IMR-90 (cell line): ENCODE measurements at regions not wholly inside any gene's neighbourhood (a gene's known extent, or its start where the extent isn't known, plus 50 kb on each side); places are given as distances from the start of the nearest gene placed in this dataset.

Experiments used
- ATAC-seq: fragments of 200-7000 bp; cut with Tn5 transposase; 2 replicates; pipeline ENCODE4 v1.9.1; 2020; ENCODE audit warnings: low read depth, mild to moderate bottlenecking, moderate library complexity
- BruUV-seq: library from RNA; stranded (reverse); fragments of 400-500 nt; replicated peaks from 2 replicates; lab custom pipeline; 2021; lab: Mats Ljungman, UMichigan
- CTCF ChIA-PET: fragments of 300-600 bp; formaldehyde crosslinking; extraction: SDS; loops from one replicate; lab custom pipeline; 2021; ENCODE audit warnings: antibody characterized with exemption; lab: Yijun Ruan, JAX
- POLR2A ChIA-PET: fragments of 300-600 bp; sonication (Branson Sonifier 250); formaldehyde crosslinking; loops from one replicate; lab custom pipeline; 2022; ENCODE audit warnings: antibody characterized with exemption; ENCODE audit not compliant: unreplicated experiment; lab: Charles Lee
- DNase-seq: peaks from one replicate; pipeline ENCODE4 v3.0.0; 2013
- H2AFZ ChIP-seq: replicated peaks from 2 replicates; pipeline ENCODE3; 2013; ENCODE audit warnings: low read length, mild to moderate bottlenecking; ENCODE audit not compliant: poor library complexity
- H2AK5ac ChIP-seq: 2 replicates; pipeline ENCODE4 v1.6.1; 2013; ENCODE audit warnings: low read depth, low read length, inconsistent platforms
- H2AK9ac ChIP-seq: replicated peaks from 2 replicates; pipeline ENCODE3; 2013; ENCODE audit warnings: mild to moderate bottlenecking, low read depth, low read length, moderate library complexity; ENCODE audit not compliant: poor library complexity
- H2BK120ac ChIP-seq: 2 replicates; pipeline ENCODE4 v1.6.1; 2013; ENCODE audit warnings: low read depth, low read length, inconsistent platforms
- H2BK15ac ChIP-seq: 3 replicates; pipeline ENCODE4 v1.6.1; 2013; ENCODE audit warnings: low read depth, low read length, inconsistent platforms
- H2BK20ac ChIP-seq: 2 replicates; pipeline ENCODE4 v1.6.1; 2013; ENCODE audit warnings: low read depth, mild to moderate bottlenecking, inconsistent platforms, low read length, moderate library complexity
- H2BK5ac ChIP-seq: 2 replicates; pipeline ENCODE4 v1.6.1; 2013; ENCODE audit warnings: mild to moderate bottlenecking, low read depth, low read length, inconsistent platforms; ENCODE audit not compliant: poor library complexity, severe bottlenecking
- H3K14ac ChIP-seq: replicated peaks from 2 replicates; pipeline ENCODE4 v1.6.1; 2013; ENCODE audit warnings: low read depth, low read length, inconsistent platforms
- H3K18ac ChIP-seq: 2 replicates; pipeline ENCODE4 v1.6.1; 2013; ENCODE audit warnings: low read depth, low read length, control low read depth
- H3K23ac ChIP-seq: 2 replicates; pipeline ENCODE4 v1.6.1; 2013; ENCODE audit warnings: low read depth, low read length, inconsistent platforms
- H3K27ac ChIP-seq: 2 replicates; pipeline ENCODE4 v1.5.1; 2013; ENCODE audit warnings: mild to moderate bottlenecking, control low read depth, low read length; ENCODE audit not compliant: insufficient read depth
- H3K27me3 ChIP-seq: 2 replicates; pipeline ENCODE4 v1.6.1; 2013; ENCODE audit warnings: low read length; ENCODE audit not compliant: control insufficient read depth, insufficient read depth
- H3K36me3 ChIP-seq: 2 replicates; pipeline ENCODE4 v1.6.1; 2013; ENCODE audit warnings: low read length, mixed read lengths; ENCODE audit not compliant: control insufficient read depth, insufficient read depth
- H3K4ac ChIP-seq: 2 replicates; pipeline ENCODE4 v1.6.1; 2013; ENCODE audit warnings: low read depth, low read length, inconsistent platforms
- H3K4me1 ChIP-seq: 2 replicates; pipeline ENCODE4 v1.6.1; 2013; ENCODE audit warnings: low read length, mixed read lengths; ENCODE audit not compliant: control insufficient read depth, insufficient read depth
- H3K4me2 ChIP-seq: 2 replicates; pipeline ENCODE4 v1.6.1; 2013; ENCODE audit warnings: low read depth, mild to moderate bottlenecking, control low read depth, low read length, moderate library complexity
- H3K4me3 ChIP-seq: 2 replicates; pipeline ENCODE4 v1.5.1; 2013; ENCODE audit warnings: low read depth, mild to moderate bottlenecking, control low read depth, low read length, moderate library complexity; ENCODE audit not compliant: insufficient read depth
- H3K56ac ChIP-seq: 2 replicates; pipeline ENCODE4 v1.6.1; 2013; ENCODE audit warnings: low read length, inconsistent platforms; ENCODE audit not compliant: insufficient read depth; ENCODE audit errors: extremely low read depth
- H3K79me1 ChIP-seq, 2 experiments: 2 replicates each; pipeline ENCODE4 v1.6.1; 2013; ENCODE audit warnings: low read length in 2 of 2, inconsistent platforms in 1 of 2, low read depth in 1 of 2
- H3K9ac ChIP-seq: 2 replicates; pipeline ENCODE4 v1.6.1; 2013; ENCODE audit warnings: low read depth, low read length, control low read depth
- H3K9me1 ChIP-seq: 2 replicates; pipeline ENCODE4 v1.6.1; 2013; ENCODE audit warnings: low read length, inconsistent platforms; ENCODE audit not compliant: insufficient read depth
- H3K9me3 ChIP-seq: 2 replicates; pipeline ENCODE4 v1.6.1; 2013; ENCODE audit warnings: low read length; ENCODE audit not compliant: control insufficient read depth, insufficient read depth
- H4K20me1 ChIP-seq: 2 replicates; pipeline ENCODE4 v1.6.1; 2013; ENCODE audit warnings: low read length, inconsistent platforms; ENCODE audit not compliant: insufficient read depth
- H4K5ac ChIP-seq: 2 replicates; pipeline ENCODE4 v1.6.1; 2013; ENCODE audit warnings: mild to moderate bottlenecking, low read depth, low read length, control low read depth
- H4K8ac ChIP-seq, 2 experiments: 2 replicates each; pipeline ENCODE4 v1.6.1; 2013; ENCODE audit warnings: low read depth in 2 of 2, low read length in 2 of 2, control low read depth in 1 of 2, inconsistent platforms in 1 of 2
- H4K91ac ChIP-seq: 2 replicates; pipeline ENCODE4 v1.6.1; 2013; ENCODE audit warnings: low read depth, low read length, inconsistent platforms; ENCODE audit not compliant: insufficient read depth
- BHLHE40 ChIP-seq: fragments of 150-350 bp; IDR thresholded peaks from 2 replicates; pipeline ENCODE4 v1.6.1; 2016; ENCODE audit warnings: mild to moderate bottlenecking, low read depth, low read length
- CEBPB ChIP-seq: IDR thresholded peaks from 2 replicates; pipeline ENCODE4 v1.6.1; 2012; ENCODE audit warnings: low read depth, low read length, improper control_type of control experiment
- CHD1 ChIP-seq: IDR thresholded peaks from 2 replicates; pipeline ENCODE4 v1.6.1; 2012; ENCODE audit warnings: low read depth, low read length, improper control_type of control experiment
- CTCF ChIP-seq: conservative IDR thresholded peaks from 2 replicates; pipeline ENCODE4 v1.5.1; 2012; ENCODE audit warnings: mild to moderate bottlenecking, low read depth, low read length, improper control_type of control experiment
- ELK1 ChIP-seq: fragments of 150-350 bp; IDR thresholded peaks from 2 replicates; pipeline ENCODE4 v1.6.1; 2016; ENCODE audit warnings: low read depth, mild to moderate bottlenecking, low read length, moderate library complexity, borderline replicate concordance
- FOS ChIP-seq: fragments of 150-350 bp; IDR thresholded peaks from 2 replicates; pipeline ENCODE4 v1.6.1; 2016; ENCODE audit warnings: low read depth, low read length
- MAFK ChIP-seq: IDR thresholded peaks from 2 replicates; pipeline ENCODE4 v1.6.1; 2012; ENCODE audit warnings: low read depth, low read length, improper control_type of control experiment
- MAZ ChIP-seq: IDR thresholded peaks from 2 replicates; pipeline ENCODE4 v1.6.1; 2012; ENCODE audit warnings: low read depth, mild to moderate bottlenecking, low read length, improper control_type of control experiment, moderate library complexity, borderline replicate concordance
- MXI1 ChIP-seq: IDR thresholded peaks from 2 replicates; pipeline ENCODE4 v1.6.1; 2012; ENCODE audit warnings: low read depth, mild to moderate bottlenecking, low read length, moderate library complexity, borderline replicate concordance
- NFE2L2 ChIP-seq: fragments of 150-350 bp; IDR thresholded peaks from 2 replicates; pipeline ENCODE4 v1.6.1; 2016; ENCODE audit warnings: low read depth, mild to moderate bottlenecking, low read length
- POLR2A ChIP-seq: IDR thresholded peaks from 2 replicates; pipeline ENCODE4 v1.6.1; 2012; ENCODE audit warnings: mild to moderate bottlenecking, low read depth, low read length
- RAD21 ChIP-seq: IDR thresholded peaks from 2 replicates; pipeline ENCODE4 v1.6.1; 2012; ENCODE audit warnings: low read length, improper control_type of control experiment
- RCOR1 ChIP-seq: IDR thresholded peaks from 2 replicates; pipeline ENCODE4 v1.6.1; 2012; ENCODE audit warnings: mild to moderate bottlenecking, low read length, improper control_type of control experiment; ENCODE audit not compliant: insufficient replicate concordance
- RFX5 ChIP-seq: IDR thresholded peaks from 2 replicates; pipeline ENCODE4 v1.8.0; 2012; ENCODE audit warnings: low read depth, mild to moderate bottlenecking, low read length, moderate library complexity
- SMC3 ChIP-seq: fragments of 150-350 bp; IDR thresholded peaks from 2 replicates; pipeline ENCODE4 v1.6.1; 2016; ENCODE audit warnings: low read depth, mild to moderate bottlenecking, antibody characterized with exemption, low read length, moderate library complexity
- USF2 ChIP-seq: fragments of 150-350 bp; IDR thresholded peaks from 2 replicates; pipeline ENCODE4 v1.6.1; 2017; ENCODE audit warnings: mild to moderate bottlenecking, antibody characterized with exemption, low read length, low read depth
- WGBS, 2 experiments: methylation state at CpG; one replicate each; pipeline versions ENCODE4 v1.1.5 to v1.1.7; 2013; ENCODE audit warnings: missing lambda C conversion rate in 2 of 2; ENCODE audit not compliant: insufficient read length in 1 of 2; ENCODE audit errors: extremely low coverage in 2 of 2; 5-methylcytosine and 5-hydroxymethylcytosine counted together
- dilution Hi-C: fragments of 300-500 bp; cut with HindIII; formaldehyde crosslinking; loops from one replicate; pipeline ENCODE4 v1.14.3; 2018; ENCODE audit warnings: low sequenced_read_pairs; ENCODE audit not compliant: unreplicated experiment
- in situ Hi-C: fragments of 300-500 bp; cut with MboI; formaldehyde crosslinking; loops from 3 replicates; pipeline ENCODE4 v1.14.3; 2019; ENCODE audit warnings: low sequenced_read_pairs, inconsistent platforms, mixed read lengths
- intact Hi-C: fragments of 100-400 bp; cut with micrococcal nuclease; formaldehyde crosslinking; loops from 2 replicates; pipeline ENCODE4 v1.10.0; 2022

- no peak overlapping the region for H3K4me2 ChIP-seq
- H3K4ac ChIP-seq, result no peak overlapping the region
- H3K14ac ChIP-seq, result no peak overlapping the region
- ChIA-PET POLR2A (no interaction called here), CTCF (interaction anchor here (0.7 to 2.4 kb wide), 2 partner anchors 9 to 500 kb away, joined by 4 to 9 read pairs; no protein-coding TSS in a partner anchor)
- H4K20me1 ChIP-seq, result no peaks in the 10 kb centered on the region
- no peak overlapping the region for H2BK120ac ChIP-seq
- no peak for TF ChIP-seq MXI1
- TF ChIP-seq BHLHE40, result no peak
- TF ChIP-seq MAFK, result no peak
- TF ChIP-seq USF2, result no peak
- TF ChIP-seq CTCF, result no peak
- TF ChIP-seq ELK1, result no peak
- no peak for TF ChIP-seq SMC3
- TF ChIP-seq POLR2A, result no peak
- no peak for TF ChIP-seq MAZ
- TF ChIP-seq FOS, result no peak
- TF ChIP-seq NFE2L2, result no peak
- TF ChIP-seq RFX5, result no peak
- no peak for TF ChIP-seq RCOR1
- no peak for TF ChIP-seq CHD1
- TF ChIP-seq RAD21, result no peak
- TF ChIP-seq CEBPB, result no peak
- H4K5ac ChIP-seq, result no peak overlapping the region
- in situ Hi-C loops, result no loop called here
- no peak overlapping the region for H4K91ac ChIP-seq
- H2BK5ac ChIP-seq, result no peak overlapping the region
- H3K9ac ChIP-seq, result no peak overlapping the region
- ATAC-seq, result no peak
- H3K56ac ChIP-seq, result no peak overlapping the region
- no peak overlapping the region for H2AFZ ChIP-seq
- BruUV-seq, result no TSS peak
- H3K4me1 ChIP-seq, result peaks cover 2% of the 10 kb centered on the region; the same call in 1 of the 2 replicates
- H3K9me1 ChIP-seq, result 0 out of 2 replicates have a peak, but pooled peaks cover 4% of the 10 kb centered on the region
- H2AK9ac ChIP-seq, result no peak overlapping the region
- no peak overlapping the region for H2AK5ac ChIP-seq
- dilution Hi-C loops, result no loop called here
- no peak overlapping the region for H2BK20ac ChIP-seq
- no peaks in the 10 kb centered on the region for H3K79me1 ChIP-seq
- DNase-seq, result no peak
- no peak overlapping the region for H3K18ac ChIP-seq
- H4K8ac ChIP-seq, result no peak overlapping the region
- H3K27me3 ChIP-seq, result no peaks in the 10 kb centered on the region
- H3K23ac ChIP-seq, result no peak overlapping the region
- no peak overlapping the region for H3K4me3 ChIP-seq
- WGBS, 2 experiments, result no CpG with 5 or more reads among the region's 1 CpG
- no peak overlapping the region for H2BK15ac ChIP-seq
- no peak overlapping the region for H3K27ac ChIP-seq
- H3K36me3 ChIP-seq, result no peaks in the 10 kb centered on the region
- intact Hi-C loops, result no loop called here
- no peaks in the 10 kb centered on the region for H3K9me3 ChIP-seq
Measured at GRCh38 chr1:58926152-58926551, 142.3 kb upstream of the JUN start.
